Activated T-cell treated with anti-CD3 and anti-CD28 coated beads for 4 hours (primary cell): ENCODE measurements at regions not wholly inside any gene's neighbourhood (a gene's known extent, or its start where the extent isn't known, plus 50 kb on each side); places are given as distances from the start of the nearest gene placed in this dataset.

ENCODE experiments used
- DNase-seq: peaks from one replicate; pipeline ENCODE4 v3.0.0-alpha.2; 2020

GRCh38 chr1:201660931-201661822 lies 122.2 kb downstream of the NAV1 start:
- DNase-seq: no peak

- no peak for DNase-seq
Measured at GRCh38 chr1:201661823-201662359, 123.0 kb downstream of the NAV1 start.

- no peak for DNase-seq
Measured at GRCh38 chr1:201662646-201663045, 123.7 kb downstream of the NAV1 start.

- no peak for DNase-seq
Measured at GRCh38 chr1:201663491-201664113, 124.7 kb downstream of the NAV1 start.

GRCh38 chr1:201665036-201665435 lies 126.1 kb downstream of the NAV1 start:
- DNase-seq: no peak

- DNase-seq: no peak
Measured at GRCh38 chr1:201666102-201666501, 127.2 kb downstream of the NAV1 start.

GRCh38 chr1:201666645-201667044 lies 127.7 kb downstream of the NAV1 start:
- DNase-seq: no peak

GRCh38 chr1:201667479-201667878 lies 128.6 kb downstream of the NAV1 start:
- no peak for DNase-seq

GRCh38 chr1:201670517-201670916 lies 131.6 kb downstream of the NAV1 start:
- DNase-seq: no peak

GRCh38 chr1:201672685-201673084 lies 133.8 kb downstream of the NAV1 start:
- no peak for DNase-seq

GRCh38 chr1:201673093-201673492 lies 134.2 kb downstream of the NAV1 start:
- no peak for DNase-seq

GRCh38 chr1:201673915-201674314 lies 135.0 kb downstream of the NAV1 start:
- DNase-seq: no peak

- no peak for DNase-seq
Measured at GRCh38 chr1:201675143-201675542, 136.2 kb downstream of the NAV1 start.

- no peak for DNase-seq
Measured at GRCh38 chr1:201676197-201676596, 137.3 kb downstream of the NAV1 start.

- no peak for DNase-seq
Measured at GRCh38 chr1:201676641-201677040, 137.7 kb downstream of the NAV1 start.

- no peak for DNase-seq
Measured at GRCh38 chr1:201678264-201679101, 139.6 kb downstream of the NAV1 start.

- DNase-seq: no peak
Measured at GRCh38 chr1:201681375-201681774, 142.4 kb downstream of the NAV1 start.

- DNase-seq: no peak
Measured at GRCh38 chr1:201682964-201683363, 144.0 kb downstream of the NAV1 start.

GRCh38 chr1:201683397-201683796 lies 144.5 kb downstream of the NAV1 start:
- DNase-seq: no peak

- no peak for DNase-seq
Measured at GRCh38 chr1:201685485-201685884, 143.5 kb upstream of the IPO9 start.

GRCh38 chr1:201686714-201687455 lies 142.1 kb upstream of the IPO9 start:
- no peak for DNase-seq

- DNase-seq: no peak
Measured at GRCh38 chr1:201688514-201688913, 140.4 kb upstream of the IPO9 start.
